ENCODE measurements at regions not wholly inside any gene's neighbourhood (a gene's known extent, or its start where the extent isn't known, plus 50 kb on each side); places are given as distances from the start of the nearest gene placed in this dataset.

DNA sequence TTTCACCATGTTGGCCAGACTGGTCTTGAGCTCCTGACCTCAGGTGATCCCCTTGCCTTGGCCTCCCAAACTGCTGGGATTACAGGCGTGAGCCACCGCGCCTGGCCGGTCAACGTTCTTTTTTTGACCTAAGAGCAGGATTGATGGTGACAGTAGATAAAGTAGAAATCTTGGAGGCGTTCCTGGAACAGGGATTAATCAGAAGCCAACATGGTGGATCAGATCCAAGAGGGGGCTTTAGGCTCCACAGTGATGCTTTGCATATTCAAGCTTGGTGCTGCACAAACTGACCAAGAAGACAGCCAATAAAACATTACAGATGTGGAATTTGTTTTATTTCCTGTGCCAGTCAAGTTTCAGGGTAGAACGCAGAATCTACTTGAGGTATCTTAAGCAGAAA lies 271.2 kb downstream of the FGF9 start:
- H3K23ac ChIP-seq (ENCODE audit: insufficient read length): no peak overlapping the region
- no peak overlapping the region for H2AFZ ChIP-seq (ENCODE audit: low read length)
- H2BK20ac ChIP-seq (ENCODE audit: low read length): no peak overlapping the region
- no peaks in the 10 kb centered on the region for H3K36me3 ChIP-seq (ENCODE audit: control insufficient read depth in 2 of 4, insufficient read depth in 4 of 4, low read length in 3 of 4)
- no peak overlapping the region for H4K5ac ChIP-seq (ENCODE audit: insufficient read length, low read depth, low read length)
- no peaks in the 10 kb centered on the region for H3K79me2 ChIP-seq (ENCODE audit: control insufficient read depth in 1 of 2, insufficient read depth in 2 of 2, low read length in 2 of 2)
- no peak overlapping the region for H3K18ac ChIP-seq (ENCODE audit: extremely low read depth, low read length)
- DNase-seq (ENCODE audit: low read depth in 1 of 2, low spot score in 2 of 2) (no peak), FAIRE-seq (no peak)
- no peaks in the 10 kb centered on the region for H3K79me1 ChIP-seq (ENCODE audit: low read depth, low read length)
- no peak overlapping the region for H4K8ac ChIP-seq (ENCODE audit: extremely low read depth, insufficient read depth, low read length)
- no peak overlapping the region for H2BK5ac ChIP-seq (ENCODE audit: low read depth, low read length)
- H3K4me2 ChIP-seq (ENCODE audit: insufficient read depth in 1 of 2, low read depth in 2 of 2, low read length in 2 of 2): no peak overlapping the region
- H3K23me2 ChIP-seq (ENCODE audit: low read depth, low read length): no peaks in the 10 kb centered on the region
- no peak overlapping the region for H4K91ac ChIP-seq (replicated peaks; ENCODE audit: insufficient read length, low read length)
- H3K4me3 ChIP-seq (ENCODE audit: extremely low read depth in 1 of 4, insufficient read depth in 2 of 4, low read depth in 3 of 4, low read length in 4 of 4): no peak overlapping the region
- no peaks in the 10 kb centered on the region for H4K20me1 ChIP-seq (replicated peaks in 1 of 2; ENCODE audit: control insufficient read depth in 1 of 2, insufficient read depth in 2 of 2, low read length in 2 of 2)
- H3K27me3 ChIP-seq (replicated peaks in 1 of 4; ENCODE audit: control insufficient read depth in 3 of 4, extremely low read depth in 1 of 4, insufficient read depth in 3 of 4, low read length in 3 of 4): no peaks in the 10 kb centered on the region
- no peak overlapping the region for H2BK120ac ChIP-seq (replicated peaks; ENCODE audit: low read depth, low read length)
- no peak overlapping the region for H3K9ac ChIP-seq (replicated peaks in 1 of 4; ENCODE audit: extremely low read depth in 1 of 4, low read depth in 3 of 4, low read length in 3 of 4)
- no peaks in the 10 kb centered on the region for H3K4me1 ChIP-seq (replicated peaks in 1 of 4; ENCODE audit: control insufficient read depth in 3 of 4, insufficient read depth in 4 of 4, low read length in 3 of 4)
- H3K56ac ChIP-seq (replicated peaks; ENCODE audit: insufficient read length, low read depth, low read length): no peak overlapping the region
- ChIA-PET CTCF (ENCODE audit: partially characterized antibody) (interaction anchor here (1.3 kb wide), 1 partner anchor 13 kb away, joined by 3 read pairs; no protein-coding TSS in a partner anchor), POLR2A (ENCODE audit: partially characterized antibody) (no interaction called here)
- no peak overlapping the region for H3K14ac ChIP-seq (ENCODE audit: insufficient read length)
- H2BK12ac ChIP-seq (ENCODE audit: low read depth, low read length): no peak overlapping the region
- H3K9me3 ChIP-seq (ENCODE audit: insufficient read depth in 2 of 2, low read depth in 1 of 2, low read length in 1 of 2): peaks cover 29 to 39% of the 10 kb centered on the region in 2 experiments
- no peak overlapping the region for H2BK15ac ChIP-seq (ENCODE audit: low read length)
- no peak overlapping the region for H3K4ac ChIP-seq (replicated peaks; ENCODE audit: insufficient read length, low read depth, low read length)
- WGBS, 2 experiments (ENCODE audit: extremely low coverage in 1 of 2, insufficient coverage in 1 of 2, insufficient read length in 1 of 2, insufficient replicate concordance in 2 of 2, low coverage in 1 of 2, low lambda C conversion rate in 2 of 2, missing lambda C conversion rate in 1 of 2): 94% methylated on average over 7 of the region's 7 CpGs; no CpG with 5 or more reads in 1 of the 2 experiments
- no peak overlapping the region for H2AK5ac ChIP-seq (ENCODE audit: low read depth, low read length)
- H3K27ac ChIP-seq (ENCODE audit: low read depth, low read length): no peak overlapping the region
- no peak for TF ChIP-seq BCL11A (IDR thresholded peaks at IDR 0.05; ENCODE audit: low read depth in 2 of 2, low read length in 2 of 2)
- no peak for TF ChIP-seq YY1 (IDR thresholded peaks at IDR 0.05; ENCODE audit: low read depth, low read length)
- TF ChIP-seq, protein P1, sequence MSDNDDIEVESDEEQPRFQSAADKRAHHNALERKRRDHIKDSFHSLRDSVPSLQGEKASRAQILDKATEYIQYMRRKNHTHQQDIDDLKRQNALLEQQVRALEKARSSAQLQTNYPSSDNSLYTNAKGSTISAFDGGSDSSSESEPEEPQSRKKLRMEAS (IDR thresholded peaks at IDR 0.05): no peak
- no peak for TF ChIP-seq KDM1A (IDR thresholded peaks at IDR 0.05; ENCODE audit: borderline replicate concordance, low read length)
- no peak for TF ChIP-seq GTF2F1 (IDR thresholded peaks at IDR 0.05; ENCODE audit: borderline replicate concordance, low read depth, low read length)
- no peak for TF ChIP-seq KDM4A (IDR thresholded peaks at IDR 0.05; ENCODE audit: low read depth, low read length, severe bottlenecking)
- TF ChIP-seq EZH2 (IDR thresholded peaks at IDR 0.05; ENCODE audit: low read depth, low read length, severe bottlenecking): no peak
- TF ChIP-seq HDAC2 (IDR thresholded peaks at IDR 0.05; ENCODE audit: borderline replicate concordance in 1 of 2, low read depth in 2 of 2, low read length in 2 of 2): no peak
- TF ChIP-seq TEAD4 (IDR thresholded peaks at IDR 0.05; ENCODE audit: low read depth, low read length): no peak
- no peak for TF ChIP-seq SP1 (IDR thresholded peaks at IDR 0.05; ENCODE audit: low read depth, low read length)
- TF ChIP-seq TBP (IDR thresholded peaks at IDR 0.05; ENCODE audit: low read depth, low read length): no peak
- TF ChIP-seq FOSL1 (IDR thresholded peaks at IDR 0.05; ENCODE audit: insufficient read depth, low read depth, low read length): no peak
- no peak for TF ChIP-seq KDM5A (IDR thresholded peaks at IDR 0.05; ENCODE audit: low read length)
- TF ChIP-seq ASH2L (IDR thresholded peaks at IDR 0.05; ENCODE audit: low read length): no peak
- TF ChIP-seq RNF2 (IDR thresholded peaks at IDR 0.05; ENCODE audit: borderline replicate concordance, low read depth, low read length, missing control alignments, poor library complexity, severe bottlenecking): no peak
